BJ (cell line): ENCODE measurements at regions not wholly inside any gene's neighbourhood (a gene's known extent, or its start where the extent isn't known, plus 50 kb on each side); places are given as distances from the start of the nearest gene placed in this dataset.
A peak's percentile ranks its signal among the peaks of the same experiment; 100 is the strongest.

Experiments
- CTCF ChIA-PET: fragments of 350-600 bp; formaldehyde crosslinking; extraction: SDS; loops from one replicate; lab custom pipeline; 2021; ENCODE audit warnings: antibody characterized with exemption, inconsistent platforms; lab: Yijun Ruan, JAX
- POLR2A ChIA-PET: fragments of 300-600 bp; sonication (Branson Sonifier 250); formaldehyde crosslinking; extraction: SDS; loops from one replicate; lab custom pipeline; 2021; ENCODE audit warnings: antibody characterized with exemption; lab: Charles Lee
- DNase-seq: peaks from one replicate; pipeline ENCODE4 v3.0.0-alpha.2; 2011; ENCODE audit warnings: low read depth
- H3K27me3 ChIP-seq: 2 replicates; pipeline ENCODE4 v1.6.0; 2011; ENCODE audit warnings: low read length; ENCODE audit not compliant: control insufficient read depth, insufficient read depth
- H3K36me3 ChIP-seq: 2 replicates; pipeline ENCODE4 v1.5.1; 2011; ENCODE audit warnings: low read length; ENCODE audit not compliant: control insufficient read depth, insufficient read depth
- H3K4me3 ChIP-seq: 2 replicates; pipeline ENCODE4 v1.5.1; 2011; ENCODE audit warnings: low read depth, mild to moderate bottlenecking, control low read depth, low read length
- TF ChIP-seq, protein P1 (sequence below): IDR thresholded peaks from 2 replicates; pipeline ENCODE4 v1.5.1; 2011; ENCODE audit warnings: low read depth, mild to moderate bottlenecking, control low read depth, inconsistent platforms, low read length, moderate library complexity; ENCODE audit not compliant: insufficient read depth

DNA sequence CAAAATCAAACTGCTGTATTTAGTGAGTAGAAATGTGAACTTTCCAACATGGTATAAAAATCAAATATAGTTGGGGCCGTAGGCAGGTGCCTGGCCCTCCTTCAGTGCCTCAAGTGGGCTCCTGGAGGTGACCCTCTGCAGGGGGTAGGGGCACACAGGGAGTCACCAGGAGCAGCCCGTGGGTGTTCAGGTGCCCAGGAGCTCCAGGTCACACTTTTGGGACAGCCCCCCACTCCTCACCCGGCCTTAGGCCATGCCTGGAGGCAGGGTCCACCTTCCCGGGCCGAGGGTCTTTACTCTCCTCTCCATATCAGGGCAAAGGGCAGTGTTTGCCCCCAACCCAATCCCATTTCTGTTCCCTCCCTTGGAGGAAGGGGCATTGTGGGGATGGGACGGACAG lies 108.0 kb upstream of the MTAP start:
- H3K27me3 ChIP-seq = no peaks in the 10 kb centered on the region
- no peak for DNase-seq
- TF ChIP-seq, protein P1, sequence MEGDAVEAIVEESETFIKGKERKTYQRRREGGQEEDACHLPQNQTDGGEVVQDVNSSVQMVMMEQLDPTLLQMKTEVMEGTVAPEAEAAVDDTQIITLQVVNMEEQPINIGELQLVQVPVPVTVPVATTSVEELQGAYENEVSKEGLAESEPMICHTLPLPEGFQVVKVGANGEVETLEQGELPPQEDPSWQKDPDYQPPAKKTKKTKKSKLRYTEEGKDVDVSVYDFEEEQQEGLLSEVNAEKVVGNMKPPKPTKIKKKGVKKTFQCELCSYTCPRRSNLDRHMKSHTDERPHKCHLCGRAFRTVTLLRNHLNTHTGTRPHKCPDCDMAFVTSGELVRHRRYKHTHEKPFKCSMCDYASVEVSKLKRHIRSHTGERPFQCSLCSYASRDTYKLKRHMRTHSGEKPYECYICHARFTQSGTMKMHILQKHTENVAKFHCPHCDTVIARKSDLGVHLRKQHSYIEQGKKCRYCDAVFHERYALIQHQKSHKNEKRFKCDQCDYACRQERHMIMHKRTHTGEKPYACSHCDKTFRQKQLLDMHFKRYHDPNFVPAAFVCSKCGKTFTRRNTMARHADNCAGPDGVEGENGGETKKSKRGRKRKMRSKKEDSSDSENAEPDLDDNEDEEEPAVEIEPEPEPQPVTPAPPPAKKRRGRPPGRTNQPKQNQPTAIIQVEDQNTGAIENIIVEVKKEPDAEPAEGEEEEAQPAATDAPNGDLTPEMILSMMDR = no peak
- H3K36me3 ChIP-seq = no peaks in the 10 kb centered on the region
- POLR2A ChIA-PET = no interaction called here
- CTCF ChIA-PET = no interaction called here
- H3K4me3 ChIP-seq = no peak overlapping the region

DNA sequence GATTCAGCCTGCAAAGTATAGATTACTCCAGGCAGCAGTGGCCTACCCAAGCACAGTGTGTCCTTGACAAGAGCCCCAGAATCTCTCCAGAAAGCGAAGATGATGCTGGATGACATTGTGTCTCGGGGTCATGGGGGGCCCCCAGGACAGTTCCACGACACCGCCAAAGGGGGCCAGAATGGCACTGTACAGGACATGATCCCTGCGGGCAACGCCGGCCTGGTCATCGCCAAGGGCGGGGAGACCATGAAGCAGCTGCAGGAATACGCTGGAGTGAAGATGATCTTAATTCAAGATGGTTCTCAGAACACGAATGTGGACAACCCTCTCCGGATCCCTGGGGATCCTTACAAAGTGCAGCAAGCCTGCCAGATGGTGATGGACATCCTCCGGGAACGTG lies 107.0 kb upstream of the MTAP start:
- DNase-seq = no peak
- Histone ChIP-seq H3K4me3 (no peak overlapping the region), H3K27me3 (no peaks in the 10 kb centered on the region), H3K36me3 (no peaks in the 10 kb centered on the region)
- TF ChIP-seq, protein P1 = no peak
- POLR2A ChIA-PET = no interaction called here
- CTCF ChIA-PET = no interaction called here

DNA sequence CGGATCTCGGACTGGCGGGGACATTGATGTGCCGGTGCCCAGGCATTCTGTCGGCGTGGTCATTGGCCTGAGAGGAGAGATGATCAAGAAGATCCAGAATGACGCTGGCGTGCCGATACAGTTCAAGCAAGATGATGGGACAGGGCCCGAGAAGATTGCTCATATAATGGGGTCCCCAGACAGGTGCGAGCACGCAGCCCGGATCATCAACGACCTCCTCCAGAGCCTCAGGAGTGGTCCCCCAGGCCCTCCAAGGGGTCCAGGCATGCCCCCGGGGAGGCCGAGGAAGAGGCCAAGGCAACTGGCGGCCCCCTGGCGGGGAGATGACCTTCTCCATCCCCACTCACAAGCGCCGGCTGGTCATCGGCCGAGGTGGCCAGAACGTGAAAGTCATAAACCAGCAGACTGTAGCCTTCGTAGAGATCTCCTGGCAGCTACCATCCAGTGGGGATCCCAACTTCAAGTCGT lies 106.5 kb upstream of the MTAP start:
- TF ChIP-seq, protein P1 = no peak
- ChIA-PET CTCF (no interaction called here), POLR2A (no interaction called here)
- DNase-seq = no peak
- no peak overlapping the region for H3K4me3 ChIP-seq
- H3K27me3 ChIP-seq = no peaks in the 10 kb centered on the region
- H3K36me3 ChIP-seq = no peaks in the 10 kb centered on the region

DNA sequence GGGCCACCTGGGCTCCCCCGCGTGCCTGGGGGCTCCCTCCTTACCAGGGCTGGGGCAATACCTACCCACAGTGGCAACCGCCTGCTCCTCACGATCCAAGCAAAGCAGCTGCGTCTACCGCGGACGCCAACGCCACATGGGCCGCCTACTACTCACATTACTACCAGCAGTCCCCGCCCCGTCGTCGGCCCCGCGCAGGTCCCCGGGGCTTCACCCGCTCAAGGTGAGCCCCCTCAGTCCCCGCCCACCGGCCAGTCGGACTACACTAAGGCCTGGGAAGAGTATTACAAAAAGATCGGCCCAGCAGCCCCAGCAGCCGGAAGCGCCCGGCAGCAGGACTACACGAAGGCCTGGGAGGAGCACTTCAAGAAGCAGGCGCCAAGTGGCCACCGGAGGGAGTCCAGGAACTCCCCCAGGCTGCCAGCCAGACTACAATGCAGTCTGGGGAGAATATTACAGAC lies 106.0 kb upstream of the MTAP start:
- Histone ChIP-seq H3K27me3 (no peaks in the 10 kb centered on the region), H3K4me3 (no peak overlapping the region), H3K36me3 (no peaks in the 10 kb centered on the region)
- TF ChIP-seq, protein P1 = peak; percentile 18; the same call in 1 of the 2 replicates
- ChIA-PET POLR2A (no interaction called here), CTCF (no interaction called here)
- no peak for DNase-seq

DNA sequence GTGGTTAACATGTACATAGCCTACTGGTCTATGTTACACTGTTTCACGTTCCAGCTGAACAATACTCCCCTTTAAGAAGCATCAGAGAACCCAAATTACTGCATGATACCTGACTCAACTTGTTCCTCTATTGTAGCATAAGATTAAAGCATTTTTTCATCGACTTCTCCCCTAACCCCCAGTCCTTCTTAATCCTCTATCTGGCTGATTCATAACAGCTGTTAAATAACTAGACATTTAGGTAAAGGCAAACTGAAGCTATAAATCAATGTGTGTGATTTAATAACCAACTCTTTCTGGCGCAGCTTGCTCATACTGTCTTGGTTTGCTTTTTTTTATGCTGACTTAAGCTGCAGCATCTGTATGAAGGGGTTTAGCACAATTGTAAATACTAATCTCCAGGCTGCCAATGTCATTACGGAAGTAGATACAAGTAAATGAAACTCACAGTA lies 94.2 kb upstream of the MTAP start:
- ChIA-PET POLR2A (no interaction called here), CTCF (interaction anchor here (0.5 to 4.0 kb wide), 21 partner anchors 8 to 274 kb away, joined by 3 to 24 read pairs (median 4); no protein-coding TSS in a partner anchor)
- Histone ChIP-seq H3K36me3 (no peaks in the 10 kb centered on the region), H3K27me3 (no peaks in the 10 kb centered on the region), H3K4me3 (no peak overlapping the region)
- TF ChIP-seq, protein P1 = no peak
- no peak for DNase-seq
